ENCODE measurements at regions not wholly inside any gene's neighbourhood (a gene's known extent, or its start where the extent isn't known, plus 50 kb on each side); places are given as distances from the start of the nearest gene placed in this dataset.

DNA sequence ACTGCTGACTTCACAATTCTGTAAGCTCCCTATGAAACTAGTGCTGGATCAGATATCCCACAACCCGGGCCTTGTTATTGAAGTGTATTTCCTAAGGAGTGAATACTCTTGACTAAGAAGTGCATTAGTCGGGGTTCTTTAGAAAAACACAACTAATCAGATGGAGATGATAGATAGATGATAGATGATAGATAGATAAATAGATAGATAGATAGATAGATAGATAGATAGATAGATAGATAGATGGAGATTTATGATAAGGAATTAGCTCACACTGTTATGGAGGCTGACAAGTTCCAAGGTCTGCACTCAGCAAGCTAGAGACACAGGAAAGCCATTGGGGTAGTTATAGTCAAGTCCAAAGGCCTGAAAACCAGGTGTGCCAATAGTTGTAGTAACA lies 214.6 kb upstream of the COX7C start:
- TF ChIP-seq POLR2A (IDR thresholded peaks at IDR 0.05) (no peak), CTCF (IDR thresholded peaks at IDR 0.05) (no peak), POLR2AphosphoS5 (IDR thresholded peaks at IDR 0.05) (no peak)
